ENCODE measurements at regions not wholly inside any gene's neighbourhood (a gene's known extent, or its start where the extent isn't known, plus 50 kb on each side); places are given as distances from the start of the nearest gene placed in this dataset.

- Histone ChIP-seq H2AFZ (ENCODE audit: low read length, unreplicated experiment) (no peak overlapping the region), H3K27ac (ENCODE audit: low read depth, low read length) (no peak overlapping the region), H3K79me2 (ENCODE audit: control insufficient read depth, insufficient read depth, low read length, unreplicated experiment) (no peaks in the 10 kb centered on the region), H3K27me3 (ENCODE audit: insufficient read depth, low read length) (no peaks in the 10 kb centered on the region), H3K36me3 (ENCODE audit: insufficient read depth, low read length) (no peaks in the 10 kb centered on the region), H3K4me3 (ENCODE audit: low read depth, low read length) (no peak overlapping the region), H3K4me1 (ENCODE audit: control insufficient read depth, insufficient read depth, low read length, unreplicated experiment) (no peaks in the 10 kb centered on the region)
Measured at GRCh38 chr2:128981353-128981752, 662.7 kb upstream of the HS6ST1 start.

DNA sequence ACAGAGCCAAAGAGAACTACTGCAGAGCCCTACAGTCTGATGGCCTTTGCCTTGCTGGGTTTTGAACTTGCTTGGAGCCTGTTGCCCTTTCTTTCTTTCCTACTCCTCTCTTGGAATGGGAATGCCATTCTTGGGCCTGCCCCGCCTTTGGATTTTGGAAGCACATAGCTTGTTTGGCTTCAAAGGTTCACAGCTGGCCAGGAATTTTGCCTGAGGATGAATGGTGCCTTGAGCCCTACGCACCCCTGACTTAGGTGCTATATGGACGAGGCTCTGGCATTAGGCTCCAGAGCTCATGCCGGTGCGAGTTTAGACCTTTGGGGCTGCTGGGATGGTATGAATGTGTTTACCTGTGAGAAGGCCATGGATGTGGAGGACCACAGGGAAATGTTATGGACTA, 663.3 kb upstream of the HS6ST1 start:
- no peak overlapping the region for H3K27ac ChIP-seq (ENCODE audit: low read depth, low read length)
- no peak overlapping the region for H3K4me3 ChIP-seq (ENCODE audit: low read depth, low read length)
- no peaks in the 10 kb centered on the region for H3K27me3 ChIP-seq (ENCODE audit: insufficient read depth, low read length)
- no peaks in the 10 kb centered on the region for H3K4me1 ChIP-seq (ENCODE audit: control insufficient read depth, insufficient read depth, low read length, unreplicated experiment)
- no peaks in the 10 kb centered on the region for H3K79me2 ChIP-seq (ENCODE audit: control insufficient read depth, insufficient read depth, low read length, unreplicated experiment)
- H3K36me3 ChIP-seq (ENCODE audit: insufficient read depth, low read length) = no peaks in the 10 kb centered on the region
- no peak overlapping the region for H2AFZ ChIP-seq (ENCODE audit: low read length, unreplicated experiment)

GRCh38 chr2:128982670-128983069, 664.0 kb upstream of the HS6ST1 start:
- no peak overlapping the region for H2AFZ ChIP-seq (ENCODE audit: low read length, unreplicated experiment)
- H3K27me3 ChIP-seq (ENCODE audit: insufficient read depth, low read length) = no peaks in the 10 kb centered on the region
- H3K79me2 ChIP-seq (ENCODE audit: control insufficient read depth, insufficient read depth, low read length, unreplicated experiment) = no peaks in the 10 kb centered on the region
- no peak overlapping the region for H3K27ac ChIP-seq (ENCODE audit: low read depth, low read length)
- no peaks in the 10 kb centered on the region for H3K36me3 ChIP-seq (ENCODE audit: insufficient read depth, low read length)
- H3K4me1 ChIP-seq (ENCODE audit: control insufficient read depth, insufficient read depth, low read length, unreplicated experiment) = no peaks in the 10 kb centered on the region
- no peak overlapping the region for H3K4me3 ChIP-seq (ENCODE audit: low read depth, low read length)

DNA sequence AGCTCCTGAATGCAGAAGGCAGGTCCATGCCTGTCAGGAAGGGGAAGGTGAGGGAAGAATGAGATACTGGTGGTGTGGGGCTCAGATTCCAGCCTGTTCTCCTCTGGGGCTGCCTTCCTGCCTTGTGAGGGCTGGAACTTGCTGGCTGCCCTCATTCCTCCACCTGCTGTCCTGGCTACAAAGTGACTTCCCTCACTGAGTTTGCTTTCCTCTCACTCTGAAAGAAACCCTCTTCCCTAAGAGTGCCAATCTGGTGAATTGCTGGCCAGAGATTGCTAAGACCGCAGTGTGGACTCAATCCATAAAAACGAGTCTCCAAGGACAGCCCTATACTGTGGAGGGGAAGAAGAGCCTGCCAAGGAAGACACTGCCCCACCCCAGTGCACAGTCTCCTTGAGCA, 664.4 kb upstream of the HS6ST1 start:
- no peaks in the 10 kb centered on the region for H3K27me3 ChIP-seq (ENCODE audit: insufficient read depth, low read length)
- no peak overlapping the region for H3K27ac ChIP-seq (ENCODE audit: low read depth, low read length)
- H3K4me1 ChIP-seq (ENCODE audit: control insufficient read depth, insufficient read depth, low read length, unreplicated experiment) = no peaks in the 10 kb centered on the region
- no peaks in the 10 kb centered on the region for H3K36me3 ChIP-seq (ENCODE audit: insufficient read depth, low read length)
- no peak overlapping the region for H3K4me3 ChIP-seq (ENCODE audit: low read depth, low read length)
- no peaks in the 10 kb centered on the region for H3K79me2 ChIP-seq (ENCODE audit: control insufficient read depth, insufficient read depth, low read length, unreplicated experiment)
- H2AFZ ChIP-seq (ENCODE audit: low read length, unreplicated experiment) = no peak overlapping the region

- no peak overlapping the region for H3K27ac ChIP-seq (ENCODE audit: low read depth, low read length)
- H3K79me2 ChIP-seq (ENCODE audit: control insufficient read depth, insufficient read depth, low read length, unreplicated experiment) = no peaks in the 10 kb centered on the region
- no peaks in the 10 kb centered on the region for H3K4me1 ChIP-seq (ENCODE audit: control insufficient read depth, insufficient read depth, low read length, unreplicated experiment)
- no peak overlapping the region for H2AFZ ChIP-seq (ENCODE audit: low read length, unreplicated experiment)
- H3K4me3 ChIP-seq (ENCODE audit: low read depth, low read length) = no peak overlapping the region
- H3K27me3 ChIP-seq (ENCODE audit: insufficient read depth, low read length) = no peaks in the 10 kb centered on the region
- H3K36me3 ChIP-seq (ENCODE audit: insufficient read depth, low read length) = no peaks in the 10 kb centered on the region
Measured at GRCh38 chr2:128984081-128984480, 665.4 kb upstream of the HS6ST1 start.

DNA sequence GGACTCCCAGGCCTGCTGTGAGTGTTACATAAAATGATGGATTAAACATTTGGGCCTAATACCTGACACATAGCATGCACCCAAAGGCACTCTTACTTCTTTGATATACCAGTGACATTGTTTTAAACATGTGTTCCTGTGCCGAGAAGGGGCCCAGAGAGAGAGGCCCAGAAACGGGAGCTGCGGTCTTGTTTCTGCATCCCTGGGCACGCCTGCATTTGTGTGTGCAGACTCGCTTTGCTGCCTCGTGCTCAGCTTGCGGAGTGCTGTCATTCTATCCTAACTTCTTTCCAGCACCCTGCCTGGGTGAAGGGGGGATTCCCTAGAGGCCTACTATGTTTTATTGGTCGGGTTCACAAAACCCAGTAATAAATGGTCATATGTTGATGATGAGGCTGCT, 666.2 kb upstream of the HS6ST1 start:
- Histone ChIP-seq H3K4me3 (ENCODE audit: low read depth, low read length) (no peak overlapping the region), H3K27ac (ENCODE audit: low read depth, low read length) (no peak overlapping the region), H3K36me3 (ENCODE audit: insufficient read depth, low read length) (no peaks in the 10 kb centered on the region), H3K27me3 (ENCODE audit: insufficient read depth, low read length) (no peaks in the 10 kb centered on the region), H3K4me1 (ENCODE audit: control insufficient read depth, insufficient read depth, low read length, unreplicated experiment) (no peaks in the 10 kb centered on the region), H3K79me2 (ENCODE audit: control insufficient read depth, insufficient read depth, low read length, unreplicated experiment) (no peaks in the 10 kb centered on the region), H2AFZ (ENCODE audit: low read length, unreplicated experiment) (no peak overlapping the region)

DNA sequence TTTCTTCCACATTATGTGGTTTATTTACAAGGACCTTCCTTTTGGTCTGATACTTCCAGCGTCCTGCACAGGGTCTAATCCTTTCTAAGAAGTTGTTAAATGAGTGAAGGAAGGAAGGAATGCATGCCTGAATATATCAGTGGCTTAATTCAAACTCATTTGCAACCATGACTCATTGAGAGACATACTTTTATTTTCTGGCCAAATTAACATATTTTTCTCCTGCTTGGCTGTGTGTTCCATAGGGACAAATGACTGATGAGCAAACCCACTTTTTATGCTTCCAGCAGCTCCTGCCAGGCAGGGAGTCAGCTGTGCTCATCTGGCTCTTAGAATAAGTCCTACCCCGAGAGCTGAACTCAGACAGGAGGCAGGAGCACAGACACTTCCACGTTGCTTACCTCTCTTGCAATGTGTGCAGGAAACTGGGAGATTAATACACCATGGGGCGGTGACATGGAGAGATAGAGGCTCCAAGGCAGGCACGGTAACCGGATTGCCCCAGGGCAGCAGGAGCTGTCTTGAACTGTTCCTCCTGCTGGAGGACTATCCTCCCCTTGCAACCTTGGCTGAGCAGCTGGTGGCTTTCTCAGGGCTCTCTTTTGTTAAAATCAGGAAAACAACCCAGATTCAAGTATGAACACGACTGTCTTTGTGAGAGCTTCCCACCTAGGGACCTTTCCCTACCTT, 667.5 kb upstream of the HS6ST1 start:
- no peaks in the 10 kb centered on the region for H3K79me2 ChIP-seq (ENCODE audit: control insufficient read depth, insufficient read depth, low read length, unreplicated experiment)
- H3K4me3 ChIP-seq (ENCODE audit: low read depth, low read length) = no peak overlapping the region
- H2AFZ ChIP-seq (ENCODE audit: low read length, unreplicated experiment) = no peak overlapping the region
- H3K4me1 ChIP-seq (ENCODE audit: control insufficient read depth, insufficient read depth, low read length, unreplicated experiment) = no peaks in the 10 kb centered on the region
- no peaks in the 10 kb centered on the region for H3K27me3 ChIP-seq (ENCODE audit: insufficient read depth, low read length)
- H3K36me3 ChIP-seq (ENCODE audit: insufficient read depth, low read length) = no peaks in the 10 kb centered on the region
- H3K27ac ChIP-seq (ENCODE audit: low read depth, low read length) = no peak overlapping the region

GRCh38 chr2:128986867-128987268, 668.2 kb upstream of the HS6ST1 start:
- no peaks in the 10 kb centered on the region for H3K27me3 ChIP-seq (ENCODE audit: insufficient read depth, low read length)

DNA sequence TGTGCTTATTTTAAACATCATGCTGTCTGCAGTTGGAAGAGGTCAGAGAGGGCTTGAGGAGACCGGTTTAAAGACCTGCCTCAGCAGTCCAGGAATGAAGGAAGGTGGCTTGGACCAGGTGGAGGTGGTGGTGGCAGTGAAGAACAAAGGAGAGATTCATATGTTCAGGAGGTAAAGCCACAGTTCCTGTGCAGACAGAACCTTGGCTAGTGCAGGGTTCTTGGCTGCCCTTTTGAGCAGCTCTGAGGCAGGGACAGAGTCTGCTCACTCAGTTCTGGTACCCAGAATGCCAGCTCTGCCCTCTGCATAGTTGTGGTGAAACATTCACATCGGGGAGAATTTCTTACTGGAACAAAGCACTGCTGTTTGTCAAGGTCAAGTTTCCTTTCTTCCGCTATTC, 669.7 kb upstream of the HS6ST1 start:
- no peaks in the 10 kb centered on the region for H3K4me1 ChIP-seq (ENCODE audit: control insufficient read depth, insufficient read depth, low read length, unreplicated experiment)
- no peak overlapping the region for H3K27ac ChIP-seq (ENCODE audit: low read depth, low read length)
- H3K79me2 ChIP-seq (ENCODE audit: control insufficient read depth, insufficient read depth, low read length, unreplicated experiment) = no peaks in the 10 kb centered on the region
- H3K36me3 ChIP-seq (ENCODE audit: insufficient read depth, low read length) = no peaks in the 10 kb centered on the region
- H3K4me3 ChIP-seq (ENCODE audit: low read depth, low read length) = no peak overlapping the region
- no peaks in the 10 kb centered on the region for H3K27me3 ChIP-seq (ENCODE audit: insufficient read depth, low read length)
- H2AFZ ChIP-seq (ENCODE audit: low read length, unreplicated experiment) = no peak overlapping the region

More at GRCh38 chr2:128986867-128987268, 668.2 kb upstream of the HS6ST1 start:
- no peaks in the 10 kb centered on the region for H3K79me2 ChIP-seq (ENCODE audit: control insufficient read depth, insufficient read depth, low read length, unreplicated experiment)
- no peak overlapping the region for H2AFZ ChIP-seq (ENCODE audit: low read length, unreplicated experiment)
- H3K27ac ChIP-seq (ENCODE audit: low read depth, low read length) = no peak overlapping the region
- H3K4me3 ChIP-seq (ENCODE audit: low read depth, low read length) = no peak overlapping the region
- H3K36me3 ChIP-seq (ENCODE audit: insufficient read depth, low read length) = no peaks in the 10 kb centered on the region
- no peaks in the 10 kb centered on the region for H3K4me1 ChIP-seq (ENCODE audit: control insufficient read depth, insufficient read depth, low read length, unreplicated experiment)

- no peaks in the 10 kb centered on the region for H3K4me1 ChIP-seq (ENCODE audit: control insufficient read depth, insufficient read depth, low read length, unreplicated experiment)
- no peak overlapping the region for H2AFZ ChIP-seq (ENCODE audit: low read length, unreplicated experiment)
- H3K79me2 ChIP-seq (ENCODE audit: control insufficient read depth, insufficient read depth, low read length, unreplicated experiment) = no peaks in the 10 kb centered on the region
- no peaks in the 10 kb centered on the region for H3K36me3 ChIP-seq (ENCODE audit: insufficient read depth, low read length)
- H3K27ac ChIP-seq (ENCODE audit: low read depth, low read length) = no peak overlapping the region
- no peaks in the 10 kb centered on the region for H3K27me3 ChIP-seq (ENCODE audit: insufficient read depth, low read length)
- H3K4me3 ChIP-seq (ENCODE audit: low read depth, low read length) = no peak overlapping the region
Measured at GRCh38 chr2:128988967-128989366, 670.3 kb upstream of the HS6ST1 start.

DNA sequence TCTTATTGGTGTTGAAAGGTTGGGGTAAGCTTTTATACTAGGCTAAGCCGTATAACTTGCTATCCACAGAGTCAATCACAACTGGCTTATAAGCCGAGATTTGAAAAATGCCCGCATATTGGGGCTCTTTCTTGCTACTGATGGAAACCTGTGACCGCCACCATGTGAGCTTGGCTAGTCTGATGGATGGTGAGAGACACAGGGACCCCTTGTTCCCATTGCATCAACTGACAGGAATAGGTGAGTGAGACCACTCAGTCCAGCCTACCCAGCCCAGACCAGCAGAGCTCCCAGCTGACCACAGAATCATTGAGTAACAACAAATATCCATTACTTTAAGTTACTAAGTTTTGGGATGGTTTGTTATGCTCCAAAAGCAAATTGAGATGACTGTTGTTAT, 676.4 kb upstream of the HS6ST1 start:
- Histone ChIP-seq H3K79me2 (ENCODE audit: control insufficient read depth, insufficient read depth, low read length, unreplicated experiment) (no peaks in the 10 kb centered on the region), H2AFZ (ENCODE audit: low read length, unreplicated experiment) (no peak overlapping the region), H3K27me3 (ENCODE audit: insufficient read depth, low read length) (no peaks in the 10 kb centered on the region), H3K4me3 (ENCODE audit: low read depth, low read length) (no peak overlapping the region), H3K4me1 (ENCODE audit: control insufficient read depth, insufficient read depth, low read length, unreplicated experiment) (no peaks in the 10 kb centered on the region), H3K27ac (ENCODE audit: low read depth, low read length) (no peak overlapping the region), H3K36me3 (ENCODE audit: insufficient read depth, low read length) (no peaks in the 10 kb centered on the region)
